Fibroblast of pulmonary artery (primary cell): ENCODE measurements at regions not wholly inside any gene's neighbourhood (a gene's known extent, or its start where the extent isn't known, plus 50 kb on each side); places are given as distances from the start of the nearest gene placed in this dataset.

Experiments
- DNase-seq: peaks from one replicate; pipeline ENCODE4 v3.0.0-alpha.2; 2010; ENCODE audit warnings: low read depth
- H3K4me3 ChIP-seq: replicated peaks from 2 replicates; pipeline ENCODE4 v1.5.1; 2011; ENCODE audit warnings: low read depth, mild to moderate bottlenecking, control low read depth, low read length, moderate library complexity
- TF ChIP-seq, protein P1 (sequence below): IDR thresholded peaks from 2 replicates; pipeline ENCODE4 v1.5.1; 2011; ENCODE audit warnings: mild to moderate bottlenecking, control low read depth, low read length, inconsistent platforms; ENCODE audit errors: missing control alignments

DNA sequence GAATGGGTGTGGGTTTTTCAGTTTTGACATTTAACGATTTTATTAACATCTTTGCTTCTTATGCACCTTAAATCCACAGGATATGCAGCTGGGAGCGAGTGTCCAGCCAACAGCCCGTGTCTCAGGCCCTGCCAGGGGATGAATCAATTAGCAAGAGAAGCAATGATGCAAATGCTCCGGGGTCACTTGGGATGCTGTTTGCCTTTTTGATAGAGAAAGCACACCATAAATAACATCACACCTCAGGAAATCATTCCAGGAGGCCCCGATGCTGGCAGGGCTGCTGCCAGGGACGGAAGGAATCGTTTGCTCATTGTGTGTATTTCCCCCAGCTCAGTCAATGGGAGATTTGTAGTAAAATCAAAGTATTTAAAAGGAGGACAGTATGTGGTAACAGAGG is 394.0 kb upstream of the HNRNPA3 start:
- H3K4me3 ChIP-seq: no peak overlapping the region
- DNase-seq: no peak

DNA sequence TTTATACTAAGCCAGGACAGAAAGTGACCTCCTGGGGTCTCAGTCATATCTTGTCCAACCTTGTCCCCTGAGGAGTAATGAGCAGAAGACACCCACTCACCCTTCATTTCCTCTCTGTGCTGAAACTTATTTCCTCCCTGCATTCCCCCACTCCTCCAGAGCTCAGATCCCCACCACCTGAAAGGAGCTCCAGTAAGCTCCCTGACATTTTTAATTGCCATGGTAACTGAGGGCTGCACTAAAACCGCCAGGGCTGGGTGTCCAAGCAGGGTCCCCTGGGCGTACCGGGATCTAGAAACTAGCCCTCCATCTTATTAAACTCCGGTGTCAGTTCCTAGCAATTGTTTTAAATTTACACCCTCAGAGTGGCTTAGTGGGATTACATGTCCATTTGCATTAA is 393.3 kb upstream of the HNRNPA3 start:
- no peak overlapping the region for H3K4me3 ChIP-seq
- DNase-seq: no peak
- TF ChIP-seq, protein P1, sequence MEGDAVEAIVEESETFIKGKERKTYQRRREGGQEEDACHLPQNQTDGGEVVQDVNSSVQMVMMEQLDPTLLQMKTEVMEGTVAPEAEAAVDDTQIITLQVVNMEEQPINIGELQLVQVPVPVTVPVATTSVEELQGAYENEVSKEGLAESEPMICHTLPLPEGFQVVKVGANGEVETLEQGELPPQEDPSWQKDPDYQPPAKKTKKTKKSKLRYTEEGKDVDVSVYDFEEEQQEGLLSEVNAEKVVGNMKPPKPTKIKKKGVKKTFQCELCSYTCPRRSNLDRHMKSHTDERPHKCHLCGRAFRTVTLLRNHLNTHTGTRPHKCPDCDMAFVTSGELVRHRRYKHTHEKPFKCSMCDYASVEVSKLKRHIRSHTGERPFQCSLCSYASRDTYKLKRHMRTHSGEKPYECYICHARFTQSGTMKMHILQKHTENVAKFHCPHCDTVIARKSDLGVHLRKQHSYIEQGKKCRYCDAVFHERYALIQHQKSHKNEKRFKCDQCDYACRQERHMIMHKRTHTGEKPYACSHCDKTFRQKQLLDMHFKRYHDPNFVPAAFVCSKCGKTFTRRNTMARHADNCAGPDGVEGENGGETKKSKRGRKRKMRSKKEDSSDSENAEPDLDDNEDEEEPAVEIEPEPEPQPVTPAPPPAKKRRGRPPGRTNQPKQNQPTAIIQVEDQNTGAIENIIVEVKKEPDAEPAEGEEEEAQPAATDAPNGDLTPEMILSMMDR: no peak

More for the DNA sequence above, 394.0 kb upstream of the HNRNPA3 start:
- TF ChIP-seq, protein P1: no peak

- H3K4me3 ChIP-seq: no peak overlapping the region
- TF ChIP-seq, protein P1: no peak
- DNase-seq: no peak
These were observed 392.1 kb upstream of the HNRNPA3 start for GRCh38 chr2:176820371-176820932.

DNA sequence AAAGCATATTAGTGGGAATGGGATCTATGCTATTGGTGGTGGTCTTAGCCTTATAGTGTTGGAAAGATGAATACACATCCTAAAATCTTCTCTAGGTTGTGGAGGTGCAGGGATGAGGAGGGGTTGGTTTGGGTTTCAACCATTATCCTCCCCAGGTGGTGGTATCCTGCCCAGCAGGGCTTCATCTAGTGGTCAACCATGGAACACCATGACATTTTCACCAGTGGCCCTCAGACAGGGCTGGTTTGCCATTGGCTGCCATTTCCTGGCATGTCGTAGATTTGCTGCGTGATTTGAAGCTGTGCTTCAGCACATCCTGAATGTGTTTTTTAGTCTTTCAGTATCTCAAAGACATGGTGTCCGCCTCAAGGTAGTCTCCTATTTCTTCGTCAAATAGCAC is 391.2 kb upstream of the HNRNPA3 start:
- TF ChIP-seq, protein P1: no peak
- H3K4me3 ChIP-seq: no peak overlapping the region
- DNase-seq: no peak

- DNase-seq: no peak
- TF ChIP-seq, protein P1: no peak
- H3K4me3 ChIP-seq: no peak overlapping the region
These were observed 390.5 kb upstream of the HNRNPA3 start for GRCh38 chr2:176822060-176822459.

DNA sequence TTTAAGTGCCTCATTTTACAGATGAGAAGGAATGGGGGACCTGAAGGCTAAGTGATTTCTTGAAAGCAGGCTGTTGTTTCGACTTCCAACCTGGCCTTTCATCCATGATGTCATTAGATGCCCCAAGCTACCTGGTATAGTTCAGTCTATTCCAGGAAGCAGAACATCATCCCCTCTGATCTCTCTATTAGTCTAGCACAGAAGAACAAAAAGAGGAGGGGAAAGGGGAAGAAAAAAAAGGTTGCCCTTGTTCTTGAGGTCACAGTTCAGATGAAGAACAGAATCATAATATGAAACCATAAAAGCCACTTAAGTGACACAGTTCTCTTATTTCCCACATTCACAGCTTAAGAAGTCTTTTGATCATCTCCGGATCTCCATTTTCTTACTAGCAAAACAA is 386.2 kb upstream of the HNRNPA3 start:
- TF ChIP-seq, protein P1: no peak
- no peak overlapping the region for H3K4me3 ChIP-seq
- no peak for DNase-seq

DNA sequence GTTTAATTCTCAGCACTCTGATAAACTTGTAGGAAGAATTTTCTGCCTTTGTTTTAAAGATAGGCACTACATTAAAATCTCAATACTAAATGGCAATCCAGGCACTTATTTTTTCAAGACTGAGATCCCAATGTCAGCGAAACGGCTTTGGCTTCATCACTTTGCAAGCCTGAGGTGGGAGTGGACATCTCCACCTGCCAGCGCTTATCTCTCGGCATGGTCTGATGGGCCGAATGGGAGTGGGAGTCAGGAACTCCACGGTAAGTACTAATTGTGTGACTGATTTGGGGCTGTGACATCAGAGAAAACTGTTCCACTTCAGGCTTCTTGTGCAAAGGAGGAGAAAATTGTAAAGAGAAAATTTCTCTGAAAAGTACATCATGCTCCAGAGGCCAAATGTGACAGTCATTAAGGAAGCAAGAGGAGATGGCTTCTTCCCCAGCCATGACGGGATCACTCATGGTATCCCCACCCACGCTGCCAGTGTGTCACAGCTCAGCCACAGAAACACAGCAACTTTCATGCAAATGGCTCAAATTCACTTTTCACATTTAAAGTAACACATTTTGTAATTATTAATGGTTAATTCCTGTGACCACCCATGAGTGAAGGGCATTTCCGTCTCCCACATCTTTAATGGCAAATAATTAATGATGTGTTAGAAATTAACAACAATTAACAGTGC is 385.5 kb upstream of the HNRNPA3 start:
- TF ChIP-seq, protein P1: no peak
- no peak overlapping the region for H3K4me3 ChIP-seq
- DNase-seq: no peak
